ENCODE measurements at regions not wholly inside any gene's neighbourhood (a gene's known extent, or its start where the extent isn't known, plus 50 kb on each side); places are given as distances from the start of the nearest gene placed in this dataset.

- Histone ChIP-seq H3K4me3 (ENCODE audit: low read length) (no peak overlapping the region), H3K27me3 (ENCODE audit: control insufficient read depth, insufficient read depth) (no peaks in the 10 kb centered on the region), H3K4me1 (ENCODE audit: control insufficient read depth, insufficient read depth, low read length) (no peaks in the 10 kb centered on the region), H3K27ac (ENCODE audit: low read length) (no peak overlapping the region), H3K9me3 (ENCODE audit: control insufficient read depth, low read length) (no peaks in the 10 kb centered on the region)
- DNase-seq (no peak), ATAC-seq (no peak)
- 78% methylated on average over 10 of the region's 10 CpGs for WGBS
- intact Hi-C loops (cut with DNase I) = no loop called here
Observed at GRCh38 chr2:45283764-45284620, 274.7 kb upstream of the SIX2 start.

- H3K27ac ChIP-seq (ENCODE audit: low read length) = no peak overlapping the region
- H3K4me1 ChIP-seq (ENCODE audit: control insufficient read depth, insufficient read depth, low read length) = no peaks in the 10 kb centered on the region
- intact Hi-C loops (cut with DNase I) = no loop called here
- H3K27me3 ChIP-seq (ENCODE audit: control insufficient read depth, insufficient read depth) = no peaks in the 10 kb centered on the region
- H3K9me3 ChIP-seq (ENCODE audit: control insufficient read depth, low read length) = no peaks in the 10 kb centered on the region
- WGBS = 96% methylated on average over 2 of the region's 2 CpGs
- no peak overlapping the region for H3K4me3 ChIP-seq (ENCODE audit: low read length)
- ATAC-seq (no peak), DNase-seq (no peak)
Observed at GRCh38 chr2:45282646-45283045, 273.4 kb upstream of the SIX2 start.

- Histone ChIP-seq H3K27me3 (ENCODE audit: control insufficient read depth, insufficient read depth) (no peaks in the 10 kb centered on the region), H3K27ac (ENCODE audit: low read length) (no peak overlapping the region), H3K9me3 (ENCODE audit: control insufficient read depth, low read length) (no peaks in the 10 kb centered on the region), H3K4me3 (ENCODE audit: low read length) (no peak overlapping the region), H3K4me1 (ENCODE audit: control insufficient read depth, insufficient read depth, low read length) (no peaks in the 10 kb centered on the region)
- WGBS = 67% methylated on average over 7 of the region's 7 CpGs
- DNase-seq (no peak), ATAC-seq (no peak)
- intact Hi-C loops (cut with DNase I) = no loop called here
Observed at GRCh38 chr2:45281311-45281710, 272.1 kb upstream of the SIX2 start.

GRCh38 chr2:45280794-45281193 lies 271.5 kb upstream of the SIX2 start:
- intact Hi-C loops (cut with DNase I) = no loop called here
- 81% methylated on average over 18 of the region's 18 CpGs for WGBS
- no peaks in the 10 kb centered on the region for H3K9me3 ChIP-seq (ENCODE audit: control insufficient read depth, low read length)

GRCh38 chr2:45279356-45279755 lies 270.1 kb upstream of the SIX2 start:
- WGBS = 89% methylated on average over 2 of the region's 2 CpGs
- Histone ChIP-seq H3K27ac (ENCODE audit: low read length) (no peak overlapping the region), H3K27me3 (ENCODE audit: control insufficient read depth, insufficient read depth) (no peaks in the 10 kb centered on the region), H3K4me3 (ENCODE audit: low read length) (no peak overlapping the region), H3K9me3 (ENCODE audit: control insufficient read depth, low read length) (no peaks in the 10 kb centered on the region), H3K4me1 (ENCODE audit: control insufficient read depth, insufficient read depth, low read length) (no peaks in the 10 kb centered on the region)
- ATAC-seq = no peak
- no peak for DNase-seq
- intact Hi-C loops (cut with DNase I) = no loop called here

More at GRCh38 chr2:45280794-45281193, 271.5 kb upstream of the SIX2 start:
- Histone ChIP-seq H3K27me3 (ENCODE audit: control insufficient read depth, insufficient read depth) (no peaks in the 10 kb centered on the region), H3K4me3 (ENCODE audit: low read length) (no peak overlapping the region), H3K4me1 (ENCODE audit: control insufficient read depth, insufficient read depth, low read length) (no peaks in the 10 kb centered on the region), H3K27ac (ENCODE audit: low read length) (no peak overlapping the region)
- no peak for DNase-seq
- ATAC-seq = no peak

- H3K27ac ChIP-seq (ENCODE audit: low read length) = no peak overlapping the region
Observed at GRCh38 chr2:45278365-45279078, 269.3 kb upstream of the SIX2 start.

GRCh38 chr2:45276914-45277313 lies 267.7 kb upstream of the SIX2 start:
- Histone ChIP-seq H3K4me3 (ENCODE audit: low read length) (no peak overlapping the region), H3K27me3 (ENCODE audit: control insufficient read depth, insufficient read depth) (no peaks in the 10 kb centered on the region), H3K4me1 (ENCODE audit: control insufficient read depth, insufficient read depth, low read length) (no peaks in the 10 kb centered on the region), H3K9me3 (ENCODE audit: control insufficient read depth, low read length) (no peaks in the 10 kb centered on the region), H3K27ac (ENCODE audit: low read length) (no peak overlapping the region)
- intact Hi-C loops (cut with DNase I) = no loop called here
- WGBS = 59% methylated on average over 4 of the region's 4 CpGs
- ATAC-seq = no peak
- no peak for DNase-seq

More at GRCh38 chr2:45278365-45279078, 269.3 kb upstream of the SIX2 start:
- Histone ChIP-seq H3K4me1 (ENCODE audit: control insufficient read depth, insufficient read depth, low read length) (no peaks in the 10 kb centered on the region), H3K27me3 (ENCODE audit: control insufficient read depth, insufficient read depth) (no peaks in the 10 kb centered on the region), H3K9me3 (ENCODE audit: control insufficient read depth, low read length) (no peaks in the 10 kb centered on the region), H3K4me3 (ENCODE audit: low read length) (no peak overlapping the region)
- DNase-seq = peak in 1 of 3 donors; percentile 59
- 60% methylated on average over 9 of the region's 9 CpGs for WGBS
- no peak for ATAC-seq
- intact Hi-C loops (cut with DNase I) = no loop called here

- intact Hi-C loops (cut with DNase I) = no loop called here
- ATAC-seq = no peak
Observed at GRCh38 chr2:45275806-45276205, 266.6 kb upstream of the SIX2 start.

GRCh38 chr2:45275242-45275805 lies 266.1 kb upstream of the SIX2 start:
- Histone ChIP-seq H3K27me3 (ENCODE audit: control insufficient read depth, insufficient read depth) (no peaks in the 10 kb centered on the region), H3K4me1 (ENCODE audit: control insufficient read depth, insufficient read depth, low read length) (no peaks in the 10 kb centered on the region), H3K9me3 (ENCODE audit: control insufficient read depth, low read length) (no peaks in the 10 kb centered on the region), H3K27ac (ENCODE audit: low read length) (no peak overlapping the region), H3K4me3 (ENCODE audit: low read length) (no peak overlapping the region)
- intact Hi-C loops (cut with DNase I) = no loop called here
- DNase-seq (no peak), ATAC-seq (no peak)
- 84% methylated on average over 4 of the region's 4 CpGs for WGBS

More at GRCh38 chr2:45275806-45276205, 266.6 kb upstream of the SIX2 start:
- Histone ChIP-seq H3K27me3 (ENCODE audit: control insufficient read depth, insufficient read depth) (no peaks in the 10 kb centered on the region), H3K9me3 (ENCODE audit: control insufficient read depth, low read length) (no peaks in the 10 kb centered on the region), H3K4me3 (ENCODE audit: low read length) (no peak overlapping the region), H3K4me1 (ENCODE audit: control insufficient read depth, insufficient read depth, low read length) (no peaks in the 10 kb centered on the region), H3K27ac (ENCODE audit: low read length) (no peak overlapping the region)
- 94% methylated on average over 1 of the region's 1 CpG for WGBS
- DNase-seq = no peak

GRCh38 chr2:45274250-45274926 lies 265.1 kb upstream of the SIX2 start:
- no peaks in the 10 kb centered on the region for H3K27me3 ChIP-seq (ENCODE audit: control insufficient read depth, insufficient read depth)
- H3K4me3 ChIP-seq (ENCODE audit: low read length) = no peak overlapping the region
- H3K9me3 ChIP-seq (ENCODE audit: control insufficient read depth, low read length) = no peaks in the 10 kb centered on the region
- WGBS = 71% methylated on average over 8 of the region's 8 CpGs
- DNase-seq (no peak), ATAC-seq (no peak)
- H3K27ac ChIP-seq (ENCODE audit: low read length) = no peak overlapping the region
- no peaks in the 10 kb centered on the region for H3K4me1 ChIP-seq (ENCODE audit: control insufficient read depth, insufficient read depth, low read length)
- intact Hi-C loops (cut with DNase I) = no loop called here
